HG03469 (cell line): ENCODE measurements at regions not wholly inside any gene's neighbourhood (a gene's known extent, or its start where the extent isn't known, plus 50 kb on each side); places are given as distances from the start of the nearest gene placed in this dataset.

Experiments used
- ATAC-seq: cut with Tn5 transposase; IDR thresholded peaks from one replicate; pipeline ENCODE4 v1.9.1; 2021; ENCODE audit warnings: mild to moderate bottlenecking, moderate library complexity, moderate number of reproducible peaks; ENCODE audit not compliant: unreplicated experiment

- ATAC-seq = no peak
Observed at GRCh38 chr12:88801227-88802095, 221.2 kb upstream of the KITLG start.

- ATAC-seq = no peak
Observed at GRCh38 chr12:88793096-88793495, 212.8 kb upstream of the KITLG start.

GRCh38 chr12:88790231-88790630 lies 210.0 kb upstream of the KITLG start:
- ATAC-seq = no peak

GRCh38 chr12:88784166-88784565 lies 203.9 kb upstream of the KITLG start:
- no peak for ATAC-seq

- ATAC-seq = no peak
Observed at GRCh38 chr12:88782351-88782750, 202.1 kb upstream of the KITLG start.

- ATAC-seq = no peak
Observed at GRCh38 chr12:88781909-88782308, 201.6 kb upstream of the KITLG start.

GRCh38 chr12:88778064-88778463 lies 197.8 kb upstream of the KITLG start:
- ATAC-seq = no peak

- ATAC-seq = no peak
Observed at GRCh38 chr12:88775742-88776151, 195.5 kb upstream of the KITLG start.

GRCh38 chr12:88767699-88768098 lies 187.4 kb upstream of the KITLG start:
- ATAC-seq = no peak

- ATAC-seq = no peak
Observed at GRCh38 chr12:88764781-88765480, 184.7 kb upstream of the KITLG start.

GRCh38 chr12:88763536-88764100 lies 183.3 kb upstream of the KITLG start:
- no peak for ATAC-seq

GRCh38 chr12:88758176-88758575 lies 177.9 kb upstream of the KITLG start:
- ATAC-seq = no peak

GRCh38 chr12:88756917-88757316 lies 176.6 kb upstream of the KITLG start:
- ATAC-seq = no peak

GRCh38 chr12:88756153-88756552 lies 175.9 kb upstream of the KITLG start:
- no peak for ATAC-seq

- no peak for ATAC-seq
Observed at GRCh38 chr12:88753707-88754106, 173.4 kb upstream of the KITLG start.

- ATAC-seq = no peak
Observed at GRCh38 chr12:88753066-88753465, 172.8 kb upstream of the KITLG start.

GRCh38 chr12:88752183-88752582 lies 171.9 kb upstream of the KITLG start:
- ATAC-seq = no peak

- ATAC-seq = no peak
Observed at GRCh38 chr12:88750867-88751543, 170.7 kb upstream of the KITLG start.

- ATAC-seq = no peak
Observed at GRCh38 chr12:88746386-88746785, 166.1 kb upstream of the KITLG start.

GRCh38 chr12:88743946-88744685 lies 163.8 kb upstream of the KITLG start:
- no peak for ATAC-seq
